ENCODE measurements at regions not wholly inside any gene's neighbourhood (a gene's known extent, or its start where the extent isn't known, plus 50 kb on each side); places are given as distances from the start of the nearest gene placed in this dataset.

GRCh38 chrX:41024755-41025154 lies 60.5 kb upstream of the USP9X start:
- TF ChIP-seq CTCF (IDR thresholded peaks at IDR 0.05) (no peak), POLR2A (IDR thresholded peaks at IDR 0.05; ENCODE audit: low read depth) (no peak)
